ENCODE measurements at regions not wholly inside any gene's neighbourhood (a gene's known extent, or its start where the extent isn't known, plus 50 kb on each side); places are given as distances from the start of the nearest gene placed in this dataset.
A peak's percentile ranks its signal among the peaks of the same experiment; 100 is the strongest.

GRCh38 chr5:68362331-68362730 is 146.8 kb downstream of the PIK3R1 start:
- no peak overlapping the region for H3K4me3 ChIP-seq (ENCODE audit: low read depth, low read length)
- DNase-seq (ENCODE audit: low read depth), result no peak

GRCh38 chr5:68365889-68366288 is 150.3 kb downstream of the PIK3R1 start:
- Histone ChIP-seq H3K27me3 (ENCODE audit: control insufficient read depth, insufficient read depth, low read length) (no peaks in the 10 kb centered on the region), H3K4me3 (ENCODE audit: low read depth, low read length) (no peak overlapping the region), H3K36me3 (ENCODE audit: control insufficient read depth, insufficient read depth, low read length) (no peaks in the 10 kb centered on the region)
- DNase-seq (ENCODE audit: low read depth) (no peak), FAIRE-seq (no peak)
- TF ChIP-seq, protein P1, sequence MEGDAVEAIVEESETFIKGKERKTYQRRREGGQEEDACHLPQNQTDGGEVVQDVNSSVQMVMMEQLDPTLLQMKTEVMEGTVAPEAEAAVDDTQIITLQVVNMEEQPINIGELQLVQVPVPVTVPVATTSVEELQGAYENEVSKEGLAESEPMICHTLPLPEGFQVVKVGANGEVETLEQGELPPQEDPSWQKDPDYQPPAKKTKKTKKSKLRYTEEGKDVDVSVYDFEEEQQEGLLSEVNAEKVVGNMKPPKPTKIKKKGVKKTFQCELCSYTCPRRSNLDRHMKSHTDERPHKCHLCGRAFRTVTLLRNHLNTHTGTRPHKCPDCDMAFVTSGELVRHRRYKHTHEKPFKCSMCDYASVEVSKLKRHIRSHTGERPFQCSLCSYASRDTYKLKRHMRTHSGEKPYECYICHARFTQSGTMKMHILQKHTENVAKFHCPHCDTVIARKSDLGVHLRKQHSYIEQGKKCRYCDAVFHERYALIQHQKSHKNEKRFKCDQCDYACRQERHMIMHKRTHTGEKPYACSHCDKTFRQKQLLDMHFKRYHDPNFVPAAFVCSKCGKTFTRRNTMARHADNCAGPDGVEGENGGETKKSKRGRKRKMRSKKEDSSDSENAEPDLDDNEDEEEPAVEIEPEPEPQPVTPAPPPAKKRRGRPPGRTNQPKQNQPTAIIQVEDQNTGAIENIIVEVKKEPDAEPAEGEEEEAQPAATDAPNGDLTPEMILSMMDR (IDR thresholded peaks at IDR 0.05; ENCODE audit: insufficient read depth, low read length, severe bottlenecking), result no peak

More at GRCh38 chr5:68362331-68362730, 146.8 kb downstream of the PIK3R1 start:
- TF ChIP-seq, protein P1 (IDR thresholded peaks at IDR 0.05; ENCODE audit: insufficient read depth, low read length, severe bottlenecking), result no peak
- Histone ChIP-seq H3K36me3 (ENCODE audit: control insufficient read depth, insufficient read depth, low read length) (no peaks in the 10 kb centered on the region), H3K27me3 (ENCODE audit: control insufficient read depth, insufficient read depth, low read length) (no peaks in the 10 kb centered on the region)
- peak; percentile 70 for FAIRE-seq

- DNase-seq (ENCODE audit: low read depth) (no peak), FAIRE-seq (no peak)
- TF ChIP-seq, protein P1 (IDR thresholded peaks at IDR 0.05; ENCODE audit: insufficient read depth, low read length, severe bottlenecking), result no peak
- H3K4me3 ChIP-seq (ENCODE audit: low read depth, low read length), result no peak overlapping the region
- H3K27me3 ChIP-seq (ENCODE audit: control insufficient read depth, insufficient read depth, low read length), result no peaks in the 10 kb centered on the region
- no peaks in the 10 kb centered on the region for H3K36me3 ChIP-seq (ENCODE audit: control insufficient read depth, insufficient read depth, low read length)
Observed at GRCh38 chr5:68367287-68367686, 151.7 kb downstream of the PIK3R1 start.

GRCh38 chr5:68367717-68368116 is 152.2 kb downstream of the PIK3R1 start:
- TF ChIP-seq, protein P1 (IDR thresholded peaks at IDR 0.05; ENCODE audit: insufficient read depth, low read length, severe bottlenecking), result no peak
- DNase-seq (ENCODE audit: low read depth) (no peak), FAIRE-seq (no peak)
- no peaks in the 10 kb centered on the region for H3K27me3 ChIP-seq (ENCODE audit: control insufficient read depth, insufficient read depth, low read length)
- no peak overlapping the region for H3K4me3 ChIP-seq (ENCODE audit: low read depth, low read length)
- no peaks in the 10 kb centered on the region for H3K36me3 ChIP-seq (ENCODE audit: control insufficient read depth, insufficient read depth, low read length)

- Histone ChIP-seq H3K36me3 (ENCODE audit: control insufficient read depth, insufficient read depth, low read length) (no peaks in the 10 kb centered on the region), H3K27me3 (ENCODE audit: control insufficient read depth, insufficient read depth, low read length) (no peaks in the 10 kb centered on the region), H3K4me3 (ENCODE audit: low read depth, low read length) (no peak overlapping the region)
- TF ChIP-seq, protein P1 (IDR thresholded peaks at IDR 0.05; ENCODE audit: insufficient read depth, low read length, severe bottlenecking), result no peak
- DNase-seq (ENCODE audit: low read depth), result peak; percentile 44
- FAIRE-seq, result no peak
Observed at GRCh38 chr5:68368311-68369022, 152.9 kb downstream of the PIK3R1 start.

DNA sequence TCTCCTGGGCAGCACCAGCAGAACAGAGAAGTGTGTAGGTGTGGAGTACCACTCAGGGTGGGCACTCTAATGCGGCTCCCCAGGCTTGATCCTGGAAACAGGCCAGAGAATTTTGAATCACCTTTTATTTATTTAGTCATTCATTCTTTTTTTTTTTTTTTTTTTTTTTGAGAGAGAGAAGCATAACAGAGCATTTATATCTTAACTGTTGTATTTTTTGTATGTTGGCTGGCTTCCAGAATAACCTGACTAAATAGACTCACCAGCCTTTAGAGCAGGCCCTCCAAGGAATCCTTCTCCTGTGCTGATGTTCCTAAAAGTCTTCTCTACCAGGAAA is 153.4 kb downstream of the PIK3R1 start:
- TF ChIP-seq, protein P1 (IDR thresholded peaks at IDR 0.05; ENCODE audit: insufficient read depth, low read length, severe bottlenecking), result no peak
- FAIRE-seq (no peak), DNase-seq (ENCODE audit: low read depth) (peak; percentile 75)
- H3K27me3 ChIP-seq (ENCODE audit: control insufficient read depth, insufficient read depth, low read length), result no peaks in the 10 kb centered on the region
- no peaks in the 10 kb centered on the region for H3K36me3 ChIP-seq (ENCODE audit: control insufficient read depth, insufficient read depth, low read length)
- H3K4me3 ChIP-seq (ENCODE audit: low read depth, low read length), result no peak overlapping the region

Measured in bronchial epithelial cell (primary cell).